ENCODE measurements at regions not wholly inside any gene's neighbourhood (a gene's known extent, or its start where the extent isn't known, plus 50 kb on each side); places are given as distances from the start of the nearest gene placed in this dataset.

DNA sequence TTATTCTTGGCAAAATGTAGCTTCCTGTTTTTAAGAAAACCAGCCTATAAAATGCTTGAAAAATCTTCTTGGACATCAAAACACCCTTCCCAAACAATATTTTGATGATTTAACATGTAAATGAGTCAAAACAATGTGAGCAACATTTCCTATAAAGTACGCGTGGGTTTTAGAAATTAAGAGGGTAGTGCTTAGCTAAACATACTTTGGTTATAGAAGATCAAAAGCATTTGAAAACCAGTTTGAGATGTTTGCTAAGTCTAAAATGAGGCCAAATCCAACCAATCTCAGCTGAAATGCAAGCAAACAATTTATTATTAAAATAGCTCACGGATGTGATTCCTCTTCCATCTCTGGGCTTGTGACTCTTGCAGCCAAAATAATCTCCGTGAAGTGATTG is 350.4 kb downstream of the TGFB2 start:
- no peak overlapping the region for H3K18ac ChIP-seq (ENCODE audit: extremely low read depth, low read length)
- no peak overlapping the region for H3K14ac ChIP-seq (ENCODE audit: insufficient read length)
- no peaks in the 10 kb centered on the region for H4K20me1 ChIP-seq (replicated peaks in 1 of 2; ENCODE audit: control insufficient read depth in 1 of 2, insufficient read depth in 2 of 2, low read length in 2 of 2)
- H3K4me2 ChIP-seq (ENCODE audit: insufficient read depth in 1 of 2, low read depth in 2 of 2, low read length in 2 of 2) = no peak overlapping the region
- H4K91ac ChIP-seq (replicated peaks; ENCODE audit: insufficient read length, low read length) = no peak overlapping the region
- no peaks in the 10 kb centered on the region for H3K36me3 ChIP-seq (ENCODE audit: control insufficient read depth in 2 of 4, insufficient read depth in 4 of 4, low read length in 3 of 4)
- 92% methylated on average over 4 of the region's 4 CpGs; no CpG with 5 or more reads in 1 of the 2 experiments for WGBS, 2 experiments (ENCODE audit: extremely low coverage in 1 of 2, insufficient coverage in 1 of 2, insufficient read length in 1 of 2, insufficient replicate concordance in 2 of 2, low coverage in 1 of 2, low lambda C conversion rate in 2 of 2, missing lambda C conversion rate in 1 of 2)
- POLR2A ChIA-PET (ENCODE audit: partially characterized antibody) = no interaction called here
- TF ChIP-seq POU5F1 (IDR thresholded peaks at IDR 0.05; ENCODE audit: low read depth, low read length) (no peak), EP300 (IDR thresholded peaks at IDR 0.05; ENCODE audit: borderline replicate concordance in 1 of 2, low read depth in 2 of 2, low read length in 2 of 2) (no peak), ASH2L (IDR thresholded peaks at IDR 0.05; ENCODE audit: low read length) (no peak), RFX5 (IDR thresholded peaks at IDR 0.05; ENCODE audit: borderline replicate concordance, low read depth, low read length) (no peak), CHD1 (IDR thresholded peaks at IDR 0.05; ENCODE audit: low read depth, low read length) (no peak), JUN (IDR thresholded peaks at IDR 0.05; ENCODE audit: low read depth, low read length) (no peak)
- DNase-seq (ENCODE audit: low read depth in 1 of 2, low spot score in 2 of 2) (no peak), FAIRE-seq (no peak)
- CTCF ChIA-PET (ENCODE audit: partially characterized antibody) = interaction anchor here (1.0 kb wide), 1 partner anchor 179 kb away, joined by 3 read pairs; no protein-coding TSS in a partner anchor
- no peak overlapping the region for H3K27ac ChIP-seq (ENCODE audit: low read depth, low read length)
- no peak overlapping the region for H3K4ac ChIP-seq (replicated peaks; ENCODE audit: insufficient read length, low read depth, low read length)
- H3K27me3 ChIP-seq (replicated peaks in 1 of 4; ENCODE audit: control insufficient read depth in 3 of 4, extremely low read depth in 1 of 4, insufficient read depth in 3 of 4, low read length in 3 of 4) = no peaks in the 10 kb centered on the region; a peak in 1 of 7 replicates
- no peak overlapping the region for H2BK120ac ChIP-seq (replicated peaks; ENCODE audit: low read depth, low read length)
- H3K9ac ChIP-seq (replicated peaks in 1 of 4; ENCODE audit: extremely low read depth in 1 of 4, low read depth in 3 of 4, low read length in 3 of 4) = no peak overlapping the region
- H4K5ac ChIP-seq (ENCODE audit: insufficient read length, low read depth, low read length) = no peak overlapping the region
- H3K23me2 ChIP-seq (ENCODE audit: low read depth, low read length) = no peaks in the 10 kb centered on the region
- H3K79me2 ChIP-seq (ENCODE audit: control insufficient read depth in 1 of 2, insufficient read depth in 2 of 2, low read length in 2 of 2) = no peaks in the 10 kb centered on the region
- H3K4me3 ChIP-seq (ENCODE audit: extremely low read depth in 1 of 4, insufficient read depth in 2 of 4, low read depth in 3 of 4, low read length in 4 of 4) = no peak overlapping the region
- H2BK15ac ChIP-seq (ENCODE audit: low read length) = no peak overlapping the region
- H3K23ac ChIP-seq (ENCODE audit: insufficient read length) = no peak overlapping the region
- no peak overlapping the region for H2AK5ac ChIP-seq (ENCODE audit: low read depth, low read length)
- no peak overlapping the region for H2BK5ac ChIP-seq (ENCODE audit: low read depth, low read length)
- peaks cover 0 to 3% (median 2%) of the 10 kb centered on the region in 4 experiments; a peak in 3 of 7 replicates for H3K4me1 ChIP-seq (replicated peaks in 1 of 4; ENCODE audit: control insufficient read depth in 3 of 4, insufficient read depth in 4 of 4, low read length in 3 of 4)
- no peak overlapping the region for H2BK12ac ChIP-seq (ENCODE audit: low read depth, low read length)
- no peak overlapping the region for H4K8ac ChIP-seq (ENCODE audit: extremely low read depth, insufficient read depth, low read length)
- no peak overlapping the region for H2AFZ ChIP-seq (ENCODE audit: low read length)
- H3K56ac ChIP-seq (replicated peaks; ENCODE audit: insufficient read length, low read depth, low read length) = no peak overlapping the region
- H3K9me3 ChIP-seq (ENCODE audit: insufficient read depth in 2 of 2, low read depth in 1 of 2, low read length in 1 of 2) = no peaks in the 10 kb centered on the region
- no peaks in the 10 kb centered on the region for H3K79me1 ChIP-seq (ENCODE audit: low read depth, low read length)
- no peak overlapping the region for H2BK20ac ChIP-seq (ENCODE audit: low read length)
